Testis (tissue), 2 donors: ENCODE measurements at regions not wholly inside any gene's neighbourhood (a gene's known extent, or its start where the extent isn't known, plus 50 kb on each side); places are given as distances from the start of the nearest gene placed in this dataset.

Source experiments
- DNase-seq: peaks from one replicate; pipeline ENCODE4 v3.0.0-alpha.2; 2019
- H3K27ac ChIP-seq, 2 donors: fragments of 200-600 bp; sonication (generic); one replicate each; pipeline ENCODE4 v1.5.1; 2019
- H3K27me3 ChIP-seq: fragments of 200-600 bp; sonication (generic); one replicate; pipeline ENCODE4 v1.5.1; 2019
- H3K36me3 ChIP-seq: fragments of 200-600 bp; sonication (generic); one replicate; pipeline ENCODE4 v1.5.1; 2017; ENCODE audit warnings: low read depth; ENCODE audit errors: missing control alignments
- H3K4me1 ChIP-seq: fragments of 200-600 bp; sonication (generic); one replicate; pipeline ENCODE4 v1.5.1; 2019
- H3K4me3 ChIP-seq, 2 donors: fragments of 200-600 bp; sonication (generic); one replicate each; pipeline ENCODE4 v1.5.1; 2017 to 2019
- H3K9me3 ChIP-seq: fragments of 200-600 bp; sonication (generic); one replicate; pipeline ENCODE4 v1.5.1; 2017
- CTCF ChIP-seq, 3 experiments: fragments of 450-650 bp in 2 of 3; fragments of 200-600 bp in 1 of 3; sonication (generic) in 1 of 3; IDR thresholded peaks; one replicate each; pipeline ENCODE4 v1.5.1; 2016 to 2019; ENCODE audit warnings: antibody characterized with exemption in 3 of 3, mild to moderate bottlenecking in 2 of 3, moderate library complexity in 1 of 3
- POLR2A ChIP-seq: fragments of 450-650 bp; IDR thresholded peaks from one replicate; pipeline ENCODE4 v1.6.1; 2017; ENCODE audit warnings: antibody characterized with exemption, mild to moderate bottlenecking, moderate library complexity
- WGBS, 2 donors: methylation state at CpG; one replicate each; pipeline ENCODE4 v1.1.5; 2018; 5-methylcytosine and 5-hydroxymethylcytosine counted together
- intact Hi-C: fragments of 100-400 bp; cut with DNase I; formaldehyde crosslinking; loops from one replicate; pipeline ENCODE4 v1.15.1; 2023; ENCODE audit warnings: low total_unique reads

GRCh38 chr9:108310202-108310601 lies 545.6 kb downstream of the ACTL7B start:
- DNase-seq = no peak
- TF ChIP-seq CTCF (IDR thresholded peaks at IDR 0.05) (no peak), POLR2A (no peak)
- Histone ChIP-seq H3K4me3 (no peak overlapping the region), H3K36me3 (no peaks in the 10 kb centered on the region), H3K9me3 (no peaks in the 10 kb centered on the region), H3K4me1 (no peaks in the 10 kb centered on the region), H3K27me3 (no peaks in the 10 kb centered on the region), H3K27ac (no peak overlapping the region)
- intact Hi-C loops = no loop called here
- 78 to 83% methylated on average over 3 of the region's 3 CpGs for WGBS, 2 donors

DNA sequence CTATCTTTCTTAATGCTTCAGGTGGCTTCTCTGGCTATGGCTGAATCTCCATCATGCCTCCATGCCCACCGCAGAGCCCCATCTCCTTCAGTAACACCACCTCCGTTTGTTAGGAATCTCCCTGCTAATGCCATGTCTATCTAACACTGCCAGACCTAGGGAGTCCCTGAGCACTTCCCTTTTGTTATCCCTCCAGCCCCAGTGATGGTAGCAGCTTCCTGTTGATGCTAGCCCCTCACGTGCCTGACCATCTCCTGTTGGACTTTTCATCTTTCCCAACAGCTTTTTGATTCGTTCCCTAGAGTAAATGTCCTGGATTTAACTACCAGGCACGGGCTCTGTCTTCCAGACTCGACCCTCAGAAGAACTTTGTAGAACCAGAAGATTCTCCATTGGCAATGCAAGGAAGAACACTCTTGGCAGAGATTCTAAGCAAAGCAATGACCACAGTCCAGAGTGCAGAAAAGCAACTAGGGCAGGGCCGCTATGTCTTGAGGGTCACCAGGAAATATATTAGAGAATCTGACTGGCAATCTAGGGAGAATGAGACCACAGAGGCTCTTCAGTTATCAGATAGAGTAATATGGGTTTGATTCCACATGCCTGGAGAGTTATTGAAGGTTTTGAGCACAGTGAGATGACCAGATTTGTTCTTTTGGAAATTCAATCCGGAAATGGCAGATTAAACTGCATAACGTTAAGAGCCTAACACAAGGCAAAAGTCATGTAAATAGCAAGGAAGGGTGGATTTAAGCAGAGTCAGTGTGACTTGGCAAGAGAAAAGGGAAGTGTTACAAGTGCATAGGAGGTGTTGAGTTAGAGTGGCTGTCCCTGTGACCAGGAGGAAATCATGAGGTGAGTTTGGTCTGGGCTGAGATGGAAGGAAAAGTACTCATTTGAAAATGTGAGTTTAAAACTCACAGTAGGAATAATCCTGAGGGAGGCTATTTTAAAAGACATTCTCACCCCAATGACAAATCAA lies 555.2 kb downstream of the ACTL7B start:
- no peak for DNase-seq
- WGBS, 2 donors = 73 to 80% methylated on average over 9 of the region's 9 CpGs
- Histone ChIP-seq H3K27me3 (no peaks in the 10 kb centered on the region), H3K27ac (no peak overlapping the region), H3K36me3 (no peaks in the 10 kb centered on the region), H3K4me3 (no peak overlapping the region), H3K9me3 (no peaks in the 10 kb centered on the region), H3K4me1 (no peaks in the 10 kb centered on the region)
- intact Hi-C loops = no loop called here
- TF ChIP-seq POLR2A = no peak
- no peak for TF ChIP-seq CTCF (IDR thresholded peaks at IDR 0.05)

DNA sequence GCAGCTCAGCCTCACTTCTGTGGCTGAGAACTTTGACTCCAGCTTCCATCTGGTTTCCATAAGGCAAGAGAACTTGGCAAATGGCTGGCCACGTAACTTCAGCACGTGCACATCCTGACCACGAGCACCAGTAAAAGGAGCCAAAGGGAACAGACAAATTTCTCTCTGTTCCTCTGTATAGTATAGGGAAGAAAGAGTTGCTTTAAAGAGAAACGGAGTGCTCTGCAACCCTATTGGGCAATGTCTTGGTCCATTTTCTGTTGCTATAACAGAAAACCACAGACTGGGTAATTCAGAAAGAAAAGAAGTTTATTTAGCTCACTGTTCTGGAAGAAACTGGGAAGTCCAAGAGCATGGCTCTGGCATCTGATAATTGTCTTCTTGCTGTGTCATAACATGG lies 558.7 kb downstream of the ACTL7B start:
- WGBS, 2 donors = 51 to 55% methylated on average over 4 of the region's 4 CpGs

DNA sequence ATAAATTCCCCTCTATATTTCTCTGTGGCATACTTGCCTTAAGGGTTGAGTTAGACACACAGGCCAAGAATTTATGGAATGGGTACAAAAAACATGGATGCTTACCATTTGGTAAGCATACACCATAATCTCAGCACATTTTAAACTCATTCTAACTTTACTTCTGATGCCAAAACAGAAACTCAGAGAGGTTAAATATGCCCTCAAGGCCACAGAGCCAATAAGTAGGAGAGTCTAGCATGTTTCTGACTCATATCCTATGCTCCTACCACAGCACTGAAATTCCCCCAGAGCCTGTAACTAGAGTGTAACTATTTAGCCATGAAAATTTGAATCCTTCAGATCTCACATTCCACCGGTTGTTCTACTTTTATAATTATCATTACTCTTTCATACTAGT lies 559.7 kb downstream of the ACTL7B start:
- DNase-seq = no peak
- Histone ChIP-seq H3K27me3 (no peaks in the 10 kb centered on the region), H3K4me3 (no peak overlapping the region), H3K36me3 (no peaks in the 10 kb centered on the region), H3K27ac (no peak overlapping the region), H3K9me3 (no peaks in the 10 kb centered on the region), H3K4me1 (no peaks in the 10 kb centered on the region)
- WGBS, 2 donors = 83 to 88% methylated on average over 1 of the region's 1 CpG
- intact Hi-C loops = no loop called here
- TF ChIP-seq CTCF (IDR thresholded peaks at IDR 0.05) = no peak
- TF ChIP-seq POLR2A = no peak

More for the DNA sequence above, 558.7 kb downstream of the ACTL7B start:
- no peaks in the 10 kb centered on the region for H3K36me3 ChIP-seq
- no peak overlapping the region for H3K4me3 ChIP-seq
- no peak overlapping the region for H3K27ac ChIP-seq
- no peaks in the 10 kb centered on the region for H3K27me3 ChIP-seq
- intact Hi-C loops = no loop called here
- H3K9me3 ChIP-seq = no peaks in the 10 kb centered on the region
- TF ChIP-seq CTCF (IDR thresholded peaks at IDR 0.05) (no peak), POLR2A (no peak)
- H3K4me1 ChIP-seq = no peaks in the 10 kb centered on the region
- peak; percentile 64 for DNase-seq

GRCh38 chr9:108291586-108291932 lies 564.2 kb downstream of the ACTL7B start:
- H3K4me1 ChIP-seq = no peaks in the 10 kb centered on the region
- intact Hi-C loops = no loop called here
- no peaks in the 10 kb centered on the region for H3K36me3 ChIP-seq
- DNase-seq = no peak
- 90 to 94% methylated on average over 2 of the region's 2 CpGs for WGBS, 2 donors
- no peak overlapping the region for H3K4me3 ChIP-seq
- no peak overlapping the region for H3K27ac ChIP-seq
- TF ChIP-seq POLR2A = no peak
- TF ChIP-seq CTCF (IDR thresholded peaks at IDR 0.05) = no peak
- H3K9me3 ChIP-seq = no peaks in the 10 kb centered on the region
- H3K27me3 ChIP-seq = no peaks in the 10 kb centered on the region
